Transverse colon (tissue), 4 donors: ENCODE measurements at regions not wholly inside any gene's neighbourhood (a gene's known extent, or its start where the extent isn't known, plus 50 kb on each side); places are given as distances from the start of the nearest gene placed in this dataset.

ENCODE experiments used
- EP300 ChIP-seq: sonication (generic); formaldehyde crosslinking; IDR thresholded peaks from one replicate; pipeline ENCODE4 v1.6.1; 2017; ENCODE audit warnings: antibody characterized with exemption, low read depth
- POLR2A ChIP-seq: fragments of 450-650 bp; IDR thresholded peaks from one replicate; pipeline ENCODE4 v1.6.1; 2016; ENCODE audit warnings: antibody characterized with exemption, mild to moderate bottlenecking, moderate library complexity
- POLR2AphosphoS5 ChIP-seq, 3 donors: sonication (generic); formaldehyde crosslinking; IDR thresholded peaks; one replicate each; pipeline ENCODE4 v1.6.1; 2016; ENCODE audit warnings: antibody characterized with exemption in 3 of 3
- TF ChIP-seq, protein P1 (sequence below), 5 experiments: fragments of 200-600 bp in 3 of 5; fragments of 450-650 bp in 2 of 5; sonication (generic) in 3 of 5; IDR thresholded peaks; 1 replicate in 2 of 5; 2 replicates in 3 of 5; pipeline ENCODE4 v1.5.1; 2016 to 2017; ENCODE audit warnings: antibody characterized with exemption in 5 of 5, inconsistent platforms in 3 of 5, mild to moderate bottlenecking in 2 of 5, moderate library complexity in 1 of 5

DNA sequence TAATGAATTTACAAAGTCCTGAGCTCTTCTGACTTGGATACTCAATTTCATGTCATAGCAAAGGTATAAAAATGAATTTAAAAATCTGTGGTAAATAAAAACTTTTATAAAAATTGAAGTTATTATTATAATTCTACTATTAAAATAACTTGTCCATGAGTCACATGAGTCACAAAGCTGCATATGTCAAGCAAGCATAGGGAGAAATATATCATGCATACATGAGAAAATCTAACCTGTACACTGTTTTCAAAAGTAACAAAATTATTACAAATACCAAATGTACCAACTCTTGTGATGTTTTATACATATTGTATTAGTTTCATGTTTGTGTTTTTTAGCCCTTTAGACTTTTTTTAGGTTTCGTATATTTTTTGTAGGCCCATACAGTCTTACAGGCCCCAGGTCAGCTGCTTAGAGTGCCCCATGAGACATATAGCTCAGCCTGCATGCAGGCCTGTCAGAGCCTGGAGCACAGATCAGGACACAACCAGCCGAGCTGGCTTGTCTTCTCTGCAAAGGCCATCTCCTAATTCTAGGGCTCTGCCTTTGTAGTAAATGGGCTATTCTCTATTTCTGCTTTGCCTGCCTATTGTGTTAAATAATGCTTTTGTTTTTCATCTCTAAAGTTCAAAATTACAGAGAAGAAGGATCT is 818.7 kb upstream of the TENM3 start:
- TF ChIP-seq, protein P1, sequence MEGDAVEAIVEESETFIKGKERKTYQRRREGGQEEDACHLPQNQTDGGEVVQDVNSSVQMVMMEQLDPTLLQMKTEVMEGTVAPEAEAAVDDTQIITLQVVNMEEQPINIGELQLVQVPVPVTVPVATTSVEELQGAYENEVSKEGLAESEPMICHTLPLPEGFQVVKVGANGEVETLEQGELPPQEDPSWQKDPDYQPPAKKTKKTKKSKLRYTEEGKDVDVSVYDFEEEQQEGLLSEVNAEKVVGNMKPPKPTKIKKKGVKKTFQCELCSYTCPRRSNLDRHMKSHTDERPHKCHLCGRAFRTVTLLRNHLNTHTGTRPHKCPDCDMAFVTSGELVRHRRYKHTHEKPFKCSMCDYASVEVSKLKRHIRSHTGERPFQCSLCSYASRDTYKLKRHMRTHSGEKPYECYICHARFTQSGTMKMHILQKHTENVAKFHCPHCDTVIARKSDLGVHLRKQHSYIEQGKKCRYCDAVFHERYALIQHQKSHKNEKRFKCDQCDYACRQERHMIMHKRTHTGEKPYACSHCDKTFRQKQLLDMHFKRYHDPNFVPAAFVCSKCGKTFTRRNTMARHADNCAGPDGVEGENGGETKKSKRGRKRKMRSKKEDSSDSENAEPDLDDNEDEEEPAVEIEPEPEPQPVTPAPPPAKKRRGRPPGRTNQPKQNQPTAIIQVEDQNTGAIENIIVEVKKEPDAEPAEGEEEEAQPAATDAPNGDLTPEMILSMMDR (IDR thresholded peaks at IDR 0.05) = no peak
- TF ChIP-seq POLR2A (no peak), EP300 (no peak), POLR2AphosphoS5 (IDR thresholded peaks at IDR 0.05) (no peak)
